Liver (tissue), 3 donors: ENCODE measurements at regions not wholly inside any gene's neighbourhood (a gene's known extent, or its start where the extent isn't known, plus 50 kb on each side); places are given as distances from the start of the nearest gene placed in this dataset.

ENCODE experiments used
- CTCF ChIP-seq: fragments of 150-350 bp; IDR thresholded peaks from 2 replicates; pipeline ENCODE4 v1.5.1; 2017; ENCODE audit warnings: improper control_type of control experiment, low read depth, low read length; ENCODE audit not compliant: missing input control
- EGR1 ChIP-seq, 2 donors: IDR thresholded peaks; 2 replicates each; pipeline ENCODE4 v1.6.1; 2016 to 2018; ENCODE audit warnings: antibody characterized with exemption in 2 of 2, low read depth in 2 of 2
- FOXA1 ChIP-seq: IDR thresholded peaks from 2 replicates; pipeline ENCODE4 v1.6.1; 2016; ENCODE audit warnings: antibody characterized with exemption
- GABPA ChIP-seq, 2 donors: IDR thresholded peaks in 1 of 2; conservative IDR thresholded peaks in 1 of 2; 2 replicates each; pipeline ENCODE4 v1.6.1; 2016; ENCODE audit warnings: antibody characterized with exemption in 2 of 2, mild to moderate bottlenecking in 1 of 2, moderate library complexity in 1 of 2
- HNF4G ChIP-seq: IDR thresholded peaks from 2 replicates; pipeline ENCODE4 v1.6.1; 2016; ENCODE audit warnings: antibody characterized with exemption
- JUND ChIP-seq, 2 donors: IDR thresholded peaks; 2 replicates each; pipeline ENCODE4 v1.6.1; 2016; ENCODE audit warnings: antibody characterized with exemption in 2 of 2
- MAX ChIP-seq: IDR thresholded peaks from 2 replicates; pipeline ENCODE4 v1.6.1; 2016; ENCODE audit warnings: antibody characterized with exemption
- NR2F2 ChIP-seq: IDR thresholded peaks from 2 replicates; pipeline ENCODE4 v1.6.1; 2016; ENCODE audit warnings: antibody characterized with exemption
- RAD21 ChIP-seq, 2 donors: IDR thresholded peaks; 2 replicates each; pipeline ENCODE4 v1.6.1; 2016; ENCODE audit warnings: antibody characterized with exemption in 2 of 2, mild to moderate bottlenecking in 2 of 2
- SP1 ChIP-seq: IDR thresholded peaks from 2 replicates; pipeline ENCODE4 v1.6.1; 2018; ENCODE audit warnings: antibody characterized with exemption, mild to moderate bottlenecking
- TF ChIP-seq, protein P1 (sequence below): IDR thresholded peaks from 2 replicates; pipeline ENCODE4 v1.6.1; 2016; ENCODE audit warnings: antibody characterized with exemption, mild to moderate bottlenecking
- TF ChIP-seq, protein P2 (sequence below): IDR thresholded peaks from 2 replicates; pipeline ENCODE4 v1.6.1; 2016; ENCODE audit warnings: antibody characterized with exemption
- donor health status: healthy.
- donor health status: healthy.

DNA sequence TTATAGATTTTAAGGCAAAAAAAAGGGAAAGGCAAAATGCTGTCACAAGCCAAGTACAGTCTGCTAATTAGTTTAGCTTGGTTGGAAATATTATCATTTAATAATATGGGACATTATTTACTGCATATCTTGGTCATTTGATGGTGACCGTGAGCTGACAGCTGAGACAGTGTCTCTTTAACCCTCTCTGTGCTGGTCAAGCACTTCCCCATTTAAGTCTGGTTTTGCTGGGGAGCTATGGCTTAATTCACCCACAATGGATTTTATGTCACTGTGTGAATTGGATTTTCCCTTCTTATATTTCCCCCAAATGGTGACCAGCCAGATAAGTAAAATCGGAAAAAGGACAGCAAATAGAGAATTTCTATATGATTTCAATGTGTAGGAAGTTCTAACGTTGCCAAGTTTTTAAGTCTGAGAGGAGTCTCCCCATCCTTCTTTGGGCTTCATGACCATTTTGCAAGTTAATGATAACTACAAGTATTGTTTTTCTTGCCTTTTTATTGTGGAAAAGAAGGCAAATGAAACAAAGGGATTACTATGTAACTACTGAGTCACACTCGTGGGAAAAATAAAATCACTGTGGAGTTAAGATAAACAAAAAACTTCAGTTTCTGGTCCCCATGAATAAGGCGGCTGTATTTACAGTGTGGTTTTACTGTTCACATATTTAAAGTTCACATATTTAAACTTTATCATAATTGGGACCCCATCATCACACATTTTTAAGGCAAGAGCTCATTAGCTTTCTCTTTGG, 373.5 kb downstream of the NR2F2 start:
- TF ChIP-seq CTCF (no peak), EGR1 (IDR thresholded peaks at IDR 0.05; ENCODE audit: low read depth in 2 of 2) (no peak), JUND (IDR thresholded peaks at IDR 0.05) (no peak), SP1 (no peak), HNF4G (no peak), GABPA (IDR thresholded peaks at IDR 0.05 in 1 of 2, conservative IDR thresholded peaks at IDR 0.05 in 1 of 2) (no peak), MAX (no peak), FOXA1 (no peak), RAD21 (IDR thresholded peaks at IDR 0.05) (no peak), NR2F2 (no peak)
- TF ChIP-seq, protein P1, sequence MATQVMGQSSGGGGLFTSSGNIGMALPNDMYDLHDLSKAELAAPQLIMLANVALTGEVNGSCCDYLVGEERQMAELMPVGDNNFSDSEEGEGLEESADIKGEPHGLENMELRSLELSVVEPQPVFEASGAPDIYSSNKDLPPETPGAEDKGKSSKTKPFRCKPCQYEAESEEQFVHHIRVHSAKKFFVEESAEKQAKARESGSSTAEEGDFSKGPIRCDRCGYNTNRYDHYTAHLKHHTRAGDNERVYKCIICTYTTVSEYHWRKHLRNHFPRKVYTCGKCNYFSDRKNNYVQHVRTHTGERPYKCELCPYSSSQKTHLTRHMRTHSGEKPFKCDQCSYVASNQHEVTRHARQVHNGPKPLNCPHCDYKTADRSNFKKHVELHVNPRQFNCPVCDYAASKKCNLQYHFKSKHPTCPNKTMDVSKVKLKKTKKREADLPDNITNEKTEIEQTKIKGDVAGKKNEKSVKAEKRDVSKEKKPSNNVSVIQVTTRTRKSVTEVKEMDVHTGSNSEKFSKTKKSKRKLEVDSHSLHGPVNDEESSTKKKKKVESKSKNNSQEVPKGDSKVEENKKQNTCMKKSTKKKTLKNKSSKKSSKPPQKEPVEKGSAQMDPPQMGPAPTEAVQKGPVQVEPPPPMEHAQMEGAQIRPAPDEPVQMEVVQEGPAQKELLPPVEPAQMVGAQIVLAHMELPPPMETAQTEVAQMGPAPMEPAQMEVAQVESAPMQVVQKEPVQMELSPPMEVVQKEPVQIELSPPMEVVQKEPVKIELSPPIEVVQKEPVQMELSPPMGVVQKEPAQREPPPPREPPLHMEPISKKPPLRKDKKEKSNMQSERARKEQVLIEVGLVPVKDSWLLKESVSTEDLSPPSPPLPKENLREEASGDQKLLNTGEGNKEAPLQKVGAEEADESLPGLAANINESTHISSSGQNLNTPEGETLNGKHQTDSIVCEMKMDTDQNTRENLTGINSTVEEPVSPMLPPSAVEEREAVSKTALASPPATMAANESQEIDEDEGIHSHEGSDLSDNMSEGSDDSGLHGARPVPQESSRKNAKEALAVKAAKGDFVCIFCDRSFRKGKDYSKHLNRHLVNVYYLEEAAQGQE, result no peak
- TF ChIP-seq, protein P2, sequence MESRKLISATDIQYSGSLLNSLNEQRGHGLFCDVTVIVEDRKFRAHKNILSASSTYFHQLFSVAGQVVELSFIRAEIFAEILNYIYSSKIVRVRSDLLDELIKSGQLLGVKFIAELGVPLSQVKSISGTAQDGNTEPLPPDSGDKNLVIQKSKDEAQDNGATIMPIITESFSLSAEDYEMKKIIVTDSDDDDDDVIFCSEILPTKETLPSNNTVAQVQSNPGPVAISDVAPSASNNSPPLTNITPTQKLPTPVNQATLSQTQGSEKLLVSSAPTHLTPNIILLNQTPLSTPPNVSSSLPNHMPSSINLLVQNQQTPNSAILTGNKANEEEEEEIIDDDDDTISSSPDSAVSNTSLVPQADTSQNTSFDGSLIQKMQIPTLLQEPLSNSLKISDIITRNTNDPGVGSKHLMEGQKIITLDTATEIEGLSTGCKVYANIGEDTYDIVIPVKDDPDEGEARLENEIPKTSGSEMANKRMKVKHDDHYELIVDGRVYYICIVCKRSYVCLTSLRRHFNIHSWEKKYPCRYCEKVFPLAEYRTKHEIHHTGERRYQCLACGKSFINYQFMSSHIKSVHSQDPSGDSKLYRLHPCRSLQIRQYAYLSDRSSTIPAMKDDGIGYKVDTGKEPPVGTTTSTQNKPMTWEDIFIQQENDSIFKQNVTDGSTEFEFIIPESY, result no peak
